Naive thymus-derived CD4-positive, alpha-beta T cell (primary cell): ENCODE measurements at regions not wholly inside any gene's neighbourhood (a gene's known extent, or its start where the extent isn't known, plus 50 kb on each side); places are given as distances from the start of the nearest gene placed in this dataset.

ENCODE experiments used
- ATAC-seq: fragments of 150-1000 bp; cut with Tn5 transposase; 2 replicates; pipeline ENCODE4 v1.10.0; 2021; ENCODE audit warnings: mild to moderate bottlenecking, moderate library complexity
- CTCF ChIA-PET: fragments of 350-600 bp; sonication (Branson Sonifier 250); formaldehyde crosslinking; loops from one replicate; lab custom pipeline; 2021; ENCODE audit warnings: antibody characterized with exemption; lab: Charles Lee
- POLR2A ChIA-PET: fragments of 350-600 bp; sonication (Branson Sonifier 250); formaldehyde crosslinking; loops from one replicate; lab custom pipeline; 2021; ENCODE audit warnings: antibody characterized with exemption, inconsistent platforms; lab: Charles Lee
- DNase-seq, 9 donors: peaks; one replicate each; pipeline versions ENCODE4 v3.0.0 to v3.0.0-alpha.2; 2020 to 2022; ENCODE audit warnings: mixed read lengths in 1 of 9
- H3K27ac ChIP-seq: one replicate; pipeline ENCODE4 v1.7.0; 2013; ENCODE audit warnings: mild to moderate bottlenecking, low read depth, low read length, moderate library complexity
- H3K27me3 ChIP-seq, 2 donors: one replicate each; pipeline ENCODE4 v1.7.0; 2013; ENCODE audit warnings: low read length in 2 of 2, mild to moderate bottlenecking in 2 of 2, moderate library complexity in 2 of 2; ENCODE audit not compliant: control insufficient read depth in 2 of 2, insufficient read depth in 2 of 2
- H3K36me3 ChIP-seq, 3 experiments: 1 replicate in 2 of 3; 2 replicates in 1 of 3; pipeline ENCODE4 v1.7.0; 2013; ENCODE audit warnings: low read length in 3 of 3, mild to moderate bottlenecking in 3 of 3, moderate library complexity in 1 of 3; ENCODE audit not compliant: insufficient read depth in 3 of 3, control insufficient read depth in 2 of 3
- H3K4me1 ChIP-seq, 2 donors: one replicate each; pipeline ENCODE4 v1.7.0; 2013; ENCODE audit warnings: low read length in 2 of 2, mild to moderate bottlenecking in 2 of 2, moderate library complexity in 1 of 2; ENCODE audit not compliant: control insufficient read depth in 2 of 2, insufficient read depth in 2 of 2
- H3K4me3 ChIP-seq: 2 replicates; pipeline ENCODE4 v1.7.0; 2013; ENCODE audit warnings: mild to moderate bottlenecking, low read length
- H3K9me3 ChIP-seq, 3 experiments: 1 replicate in 2 of 3; 2 replicates in 1 of 3; pipeline ENCODE4 v1.7.0; 2013; ENCODE audit warnings: low read length in 3 of 3; ENCODE audit not compliant: control insufficient read depth in 2 of 3
- H3K27ac Mint-ChIP-seq, 9 donors: one replicate each; pipeline ENCODE4 v1.8.0; 2020 to 2022; ENCODE audit warnings: mixed read lengths in 9 of 9, mild to moderate bottlenecking in 8 of 9, moderate library complexity in 5 of 9, inconsistent platforms in 2 of 9
- H3K27me3 Mint-ChIP-seq, 5 donors: one replicate each; pipeline ENCODE4 v1.8.0; 2021 to 2022; ENCODE audit warnings: mixed read lengths in 5 of 5, mild to moderate bottlenecking in 1 of 5
- H3K36me3 Mint-ChIP-seq, 5 donors: one replicate each; pipeline ENCODE4 v1.8.0; 2020 to 2022; ENCODE audit warnings: mixed read lengths in 5 of 5, mild to moderate bottlenecking in 3 of 5, inconsistent platforms in 1 of 5
- H3K4me1 Mint-ChIP-seq, 7 donors: one replicate each; pipeline ENCODE4 v1.8.0; 2020 to 2022; ENCODE audit warnings: mixed read lengths in 7 of 7, mild to moderate bottlenecking in 3 of 7, inconsistent platforms in 1 of 7
- H3K4me3 Mint-ChIP-seq, 10 donors: one replicate each; pipeline ENCODE4 v1.8.0; 2020 to 2022; ENCODE audit warnings: mild to moderate bottlenecking in 10 of 10, mixed read lengths in 10 of 10, moderate library complexity in 6 of 10, inconsistent platforms in 2 of 10
- H3K9me3 Mint-ChIP-seq, 11 donors: one replicate each; pipeline ENCODE4 v1.8.0; 2020 to 2022; ENCODE audit warnings: mixed read lengths in 11 of 11, mild to moderate bottlenecking in 4 of 11, inconsistent platforms in 1 of 11, moderate library complexity in 1 of 11
- intact Hi-C, 2 donors: fragments of 100-400 bp; cut with micrococcal nuclease; formaldehyde crosslinking; loops; one replicate each; pipeline ENCODE4 v1.15.1; 2023

DNA sequence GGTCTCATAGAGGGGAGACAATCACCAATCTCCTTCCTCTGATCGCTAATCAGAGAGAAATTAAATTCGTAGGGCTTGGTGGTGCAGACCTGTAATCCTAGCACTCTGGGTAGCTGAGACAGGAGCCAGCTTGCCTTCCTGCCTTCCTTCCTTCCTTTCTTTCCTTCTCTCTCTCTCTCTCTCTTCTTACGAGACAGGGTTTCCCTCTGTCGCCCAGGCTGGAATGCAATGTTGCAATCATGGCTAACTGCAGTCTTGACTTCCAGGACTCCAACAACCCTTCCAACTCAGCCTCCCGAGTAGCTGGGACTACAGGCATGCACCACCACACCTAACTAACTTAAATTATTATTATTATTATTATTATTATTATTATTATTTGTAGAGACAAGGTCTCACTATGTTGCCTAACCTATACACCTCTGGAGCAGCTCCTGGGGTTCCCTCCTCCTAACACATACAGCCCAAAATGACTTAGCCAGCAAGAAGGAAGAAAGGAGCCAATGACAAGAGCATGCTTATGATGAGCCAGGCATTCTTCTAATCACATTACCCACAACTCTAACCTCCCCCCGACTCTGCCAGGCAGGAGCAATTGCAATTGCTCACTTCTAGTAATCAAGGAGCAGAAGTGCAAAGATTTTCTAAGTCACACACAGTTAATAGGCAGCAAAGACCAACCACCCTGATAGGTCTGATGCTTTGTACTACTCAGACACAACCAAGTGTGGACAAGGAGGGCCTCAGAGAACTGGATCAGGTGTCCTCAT lies 105.4 kb upstream of the F3 start:
- no peaks in the 10 kb centered on the region for H3K9me3 ChIP-seq
- DNase-seq, result no peak
- no peak for ATAC-seq
- Mint-ChIP-seq H3K27ac (no peak overlapping the region), H3K27me3 (peaks cover 0 to 16% (median 0%) of the 10 kb centered on the region in 5 donors), H3K4me1 (peaks cover 0 to under 1% (median 0%) of the 10 kb centered on the region in 7 donors), H3K9me3 (peaks cover 0 to 2% (median 0%) of the 10 kb centered on the region in 11 donors), H3K36me3 (no peaks in the 10 kb centered on the region), H3K4me3 (no peak overlapping the region)
- no peaks in the 10 kb centered on the region for H3K27me3 ChIP-seq
- no peak overlapping the region for H3K4me3 ChIP-seq
- CTCF ChIA-PET, result no interaction called here
- no peak overlapping the region for H3K27ac ChIP-seq
- H3K4me1 ChIP-seq, result no peaks in the 10 kb centered on the region
- POLR2A ChIA-PET, result no interaction called here
- no peaks in the 10 kb centered on the region for H3K36me3 ChIP-seq
- intact Hi-C loops, result no loop called here

DNA sequence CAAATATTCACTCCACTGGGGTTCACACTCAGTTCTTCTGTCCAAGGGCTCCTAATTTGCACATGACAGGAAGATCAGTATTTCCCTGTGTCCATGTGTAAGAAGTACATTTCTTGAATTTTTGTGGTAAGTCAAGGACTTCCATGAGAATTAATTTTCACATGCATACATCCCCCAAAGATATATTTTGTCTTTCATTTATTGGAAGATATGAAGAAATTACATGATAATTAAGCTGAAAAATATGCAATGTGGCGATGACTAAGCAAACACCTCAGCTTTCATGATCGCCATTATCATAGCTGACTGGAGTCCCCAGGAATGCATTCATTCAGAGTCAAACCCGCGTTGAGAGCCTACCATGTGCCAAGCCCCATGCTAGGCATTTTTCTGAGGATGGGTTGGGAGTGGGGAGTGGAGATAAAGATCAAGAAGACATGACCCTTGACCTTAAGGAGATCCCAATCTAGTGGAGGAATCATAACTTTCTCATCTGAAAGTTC lies 104.6 kb upstream of the F3 start:
- H3K4me3 Mint-ChIP-seq, result no peak overlapping the region
- no peaks in the 10 kb centered on the region for H3K9me3 ChIP-seq
- no peak for ATAC-seq

DNA sequence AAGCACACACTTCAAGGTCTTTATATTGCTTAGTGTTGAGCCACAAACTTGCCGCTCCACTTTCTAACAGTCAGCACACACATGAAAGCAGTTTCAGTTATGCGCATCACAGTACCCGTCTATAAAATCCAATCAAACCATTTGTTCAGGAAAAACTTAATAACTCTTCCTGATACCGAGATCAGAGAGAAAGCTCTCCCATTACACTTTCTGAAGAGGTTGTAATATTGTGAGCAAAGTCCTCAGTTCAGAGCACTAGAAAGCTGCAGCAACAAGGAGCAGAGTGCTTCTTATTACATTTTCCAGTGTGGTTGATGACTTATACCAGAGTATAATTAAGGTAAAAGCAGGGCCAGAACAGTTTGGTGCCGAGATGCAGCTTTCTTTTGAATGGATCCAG lies 102.8 kb upstream of the F3 start:
- ChIA-PET CTCF (no interaction called here), POLR2A (no interaction called here)
- Mint-ChIP-seq H3K4me1 (no peaks in the 10 kb centered on the region), H3K27me3 (peaks cover 0 to 8% (median 7%) of the 10 kb centered on the region in 5 donors), H3K4me3 (no peak overlapping the region), H3K9me3 (peaks cover 0 to 6% (median 0%) of the 10 kb centered on the region in 11 donors), H3K27ac (no peak overlapping the region), H3K36me3 (no peaks in the 10 kb centered on the region)
- H3K9me3 ChIP-seq, result no peaks in the 10 kb centered on the region
- H3K4me1 ChIP-seq, result no peaks in the 10 kb centered on the region
- no peak overlapping the region for H3K27ac ChIP-seq
- no peak overlapping the region for H3K4me3 ChIP-seq
- DNase-seq (no peak), ATAC-seq (no peak)
- no peaks in the 10 kb centered on the region for H3K27me3 ChIP-seq
- intact Hi-C loops, result no loop called here
- no peaks in the 10 kb centered on the region for H3K36me3 ChIP-seq

More for the DNA sequence above, 104.6 kb upstream of the F3 start:
- intact Hi-C loops, result no loop called here
- H3K4me1 Mint-ChIP-seq, result no peaks in the 10 kb centered on the region
- no peak overlapping the region for H3K27ac ChIP-seq
- no peaks in the 10 kb centered on the region for H3K27me3 ChIP-seq
- no peaks in the 10 kb centered on the region for H3K36me3 ChIP-seq
- POLR2A ChIA-PET, result no interaction called here
- H3K4me1 ChIP-seq, result no peaks in the 10 kb centered on the region
- peaks cover 0 to 8% (median 0%) of the 10 kb centered on the region in 5 donors for H3K27me3 Mint-ChIP-seq
- peaks cover 0 to 2% (median 0%) of the 10 kb centered on the region in 11 donors for H3K9me3 Mint-ChIP-seq
- no peak overlapping the region for H3K27ac Mint-ChIP-seq
- no peak overlapping the region for H3K4me3 ChIP-seq
- CTCF ChIA-PET, result no interaction called here
- DNase-seq, result no peak
- no peaks in the 10 kb centered on the region for H3K36me3 Mint-ChIP-seq

DNA sequence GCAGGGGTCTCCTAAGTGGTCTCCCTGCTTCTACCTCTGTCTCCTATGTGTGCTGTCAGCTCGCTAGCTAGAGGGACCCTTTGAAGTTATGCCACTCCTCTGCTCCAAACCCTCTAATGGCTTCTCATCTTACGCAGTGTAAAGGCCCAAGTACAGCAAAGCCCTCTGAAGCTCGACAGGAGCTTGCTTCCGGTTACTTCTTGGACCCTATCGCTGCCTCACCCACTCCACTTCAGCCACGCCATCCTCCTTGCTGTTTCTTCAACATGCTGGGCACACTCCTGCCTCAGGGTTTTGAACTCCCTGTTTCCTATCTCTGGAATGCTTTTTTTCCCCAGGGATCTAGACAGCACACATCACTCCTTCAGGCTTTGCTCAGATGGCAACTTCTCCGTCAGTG lies 102.3 kb upstream of the F3 start:
- H3K27me3 ChIP-seq, result no peaks in the 10 kb centered on the region
- ChIA-PET CTCF (no interaction called here), POLR2A (no interaction called here)
- H3K27ac ChIP-seq, result no peak overlapping the region
- intact Hi-C loops, result no loop called here
- peaks cover 0 to 6% (median 0%) of the 10 kb centered on the region in 11 donors for H3K9me3 Mint-ChIP-seq
- H3K27me3 Mint-ChIP-seq, result peaks cover 0 to 9% (median 7%) of the 10 kb centered on the region in 5 donors
- no peaks in the 10 kb centered on the region for H3K4me1 ChIP-seq
- DNase-seq, result no peak
- H3K4me1 Mint-ChIP-seq, result no peaks in the 10 kb centered on the region
- H3K4me3 ChIP-seq, result no peak overlapping the region
- no peaks in the 10 kb centered on the region for H3K36me3 ChIP-seq
- ATAC-seq, result no peak
- H3K27ac Mint-ChIP-seq, result no peak overlapping the region
- H3K9me3 ChIP-seq, result no peaks in the 10 kb centered on the region
- no peaks in the 10 kb centered on the region for H3K36me3 Mint-ChIP-seq
- no peak overlapping the region for H3K4me3 Mint-ChIP-seq

DNA sequence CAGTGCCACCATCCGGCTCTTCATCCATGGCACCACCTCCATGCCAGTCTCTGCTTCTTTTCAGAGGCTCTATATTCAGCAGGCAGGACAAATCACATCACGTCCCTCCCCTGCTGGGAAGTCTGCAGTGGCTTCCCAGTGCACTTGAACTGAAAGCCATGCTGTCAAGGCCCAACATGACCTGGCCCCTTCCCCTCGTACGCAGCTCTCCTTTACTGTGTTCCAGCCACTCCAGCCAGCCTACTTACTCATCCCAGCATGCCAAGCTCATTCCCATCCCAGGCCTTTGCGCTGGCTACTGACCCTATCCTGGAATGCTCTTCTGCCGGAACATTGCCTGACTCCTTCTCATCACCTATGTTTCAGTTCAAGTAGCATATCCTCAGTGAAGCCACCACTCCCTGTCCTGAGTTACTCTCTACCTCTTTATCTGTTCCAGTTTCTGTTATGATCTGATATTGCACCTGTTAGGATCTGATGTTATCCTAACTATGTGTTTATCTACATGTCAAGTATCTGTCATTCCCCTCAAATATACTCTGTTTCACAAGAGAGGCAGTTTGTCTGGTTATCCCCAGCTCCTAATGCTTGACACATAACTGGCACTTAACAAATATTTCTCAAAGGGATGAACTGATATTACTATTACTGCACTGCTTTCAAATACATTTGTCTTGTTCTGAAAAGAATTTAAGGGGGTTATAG lies 101.2 kb upstream of the F3 start:
- CTCF ChIA-PET, result no interaction called here
- no peak for ATAC-seq
- H3K4me1 Mint-ChIP-seq, result no peaks in the 10 kb centered on the region
- no peaks in the 10 kb centered on the region for H3K36me3 Mint-ChIP-seq
- H3K9me3 Mint-ChIP-seq, result peaks cover 0 to 6% (median 0%) of the 10 kb centered on the region in 11 donors
- Histone ChIP-seq H3K27me3 (no peaks in the 10 kb centered on the region), H3K4me3 (no peak overlapping the region), H3K4me1 (no peaks in the 10 kb centered on the region), H3K36me3 (no peaks in the 10 kb centered on the region), H3K9me3 (no peaks in the 10 kb centered on the region), H3K27ac (no peak overlapping the region)
- intact Hi-C loops, result no loop called here
- H3K4me3 Mint-ChIP-seq, result no peak overlapping the region
- DNase-seq, result no peak
- POLR2A ChIA-PET, result no interaction called here
- peaks cover 0 to 10% (median 7%) of the 10 kb centered on the region in 5 donors for H3K27me3 Mint-ChIP-seq
- no peak overlapping the region for H3K27ac Mint-ChIP-seq

DNA sequence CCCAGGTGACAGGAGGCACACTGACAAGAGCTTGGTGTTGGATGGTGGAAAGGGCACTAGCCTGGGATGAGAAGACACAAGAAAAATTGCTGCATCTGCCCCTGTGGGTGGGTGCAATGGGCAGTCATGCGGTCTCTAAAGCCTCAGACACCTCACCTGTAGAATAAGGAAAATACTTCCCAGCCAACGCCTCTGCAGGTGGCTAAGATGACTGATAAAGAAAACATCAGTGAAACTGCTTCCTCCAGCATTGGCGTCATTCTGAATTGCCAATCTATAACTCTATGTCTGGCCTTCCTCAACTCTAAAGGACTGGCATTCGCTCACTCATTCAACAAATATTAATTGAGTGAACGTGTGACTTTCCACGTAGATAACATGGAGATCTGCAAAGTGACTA lies 100.4 kb upstream of the F3 start:
- intact Hi-C loops, result no loop called here
- Mint-ChIP-seq H3K4me3 (no peak overlapping the region), H3K9me3 (peaks cover 0 to 6% (median 2%) of the 10 kb centered on the region in 11 donors), H3K27me3 (peaks cover 0 to 10% (median 2%) of the 10 kb centered on the region in 5 donors), H3K27ac (no peak overlapping the region), H3K36me3 (no peaks in the 10 kb centered on the region), H3K4me1 (no peaks in the 10 kb centered on the region)
- Histone ChIP-seq H3K9me3 (no peaks in the 10 kb centered on the region), H3K4me3 (no peak overlapping the region), H3K27ac (no peak overlapping the region), H3K4me1 (no peaks in the 10 kb centered on the region), H3K36me3 (no peaks in the 10 kb centered on the region), H3K27me3 (no peaks in the 10 kb centered on the region)
- ChIA-PET CTCF (no interaction called here), POLR2A (no interaction called here)
- no peak for ATAC-seq
- no peak for DNase-seq
